ENCODE measurements at regions not wholly inside any gene's neighbourhood (a gene's known extent, or its start where the extent isn't known, plus 50 kb on each side); places are given as distances from the start of the nearest gene placed in this dataset.

GRCh38 chr4:124509151-124509550 lies 203.4 kb downstream of the ANKRD50 start:
- H3K27me3 ChIP-seq (ENCODE audit: insufficient read depth in 3 of 3, low read length in 2 of 3), result no peaks in the 10 kb centered on the region
- 93 to 95% (median 94%) methylated on average over 2 of the region's 2 CpGs for WGBS, 3 donors
- intact Hi-C loops (cut with DNase I), result no loop called here

GRCh38 chr4:124514588-124514987 lies 197.9 kb downstream of the ANKRD50 start:
- H3K36me3 ChIP-seq (ENCODE audit: insufficient read depth in 1 of 2, low read depth in 1 of 2), result no peaks in the 10 kb centered on the region
- intact Hi-C loops (cut with DNase I), result no loop called here
- H3K4me1 ChIP-seq, result no peaks in the 10 kb centered on the region
- WGBS, 3 donors, result 35 to 41% (median 37%) methylated on average over 2 of the region's 2 CpGs
- ATAC-seq (no peak), DNase-seq (no peak)
- no peak overlapping the region for H3K27ac ChIP-seq
- H3K27me3 ChIP-seq (ENCODE audit: insufficient read depth in 3 of 3, low read length in 2 of 3), result no peaks in the 10 kb centered on the region
- H3K4me3 ChIP-seq, result no peak overlapping the region
- TF ChIP-seq, protein P1, sequence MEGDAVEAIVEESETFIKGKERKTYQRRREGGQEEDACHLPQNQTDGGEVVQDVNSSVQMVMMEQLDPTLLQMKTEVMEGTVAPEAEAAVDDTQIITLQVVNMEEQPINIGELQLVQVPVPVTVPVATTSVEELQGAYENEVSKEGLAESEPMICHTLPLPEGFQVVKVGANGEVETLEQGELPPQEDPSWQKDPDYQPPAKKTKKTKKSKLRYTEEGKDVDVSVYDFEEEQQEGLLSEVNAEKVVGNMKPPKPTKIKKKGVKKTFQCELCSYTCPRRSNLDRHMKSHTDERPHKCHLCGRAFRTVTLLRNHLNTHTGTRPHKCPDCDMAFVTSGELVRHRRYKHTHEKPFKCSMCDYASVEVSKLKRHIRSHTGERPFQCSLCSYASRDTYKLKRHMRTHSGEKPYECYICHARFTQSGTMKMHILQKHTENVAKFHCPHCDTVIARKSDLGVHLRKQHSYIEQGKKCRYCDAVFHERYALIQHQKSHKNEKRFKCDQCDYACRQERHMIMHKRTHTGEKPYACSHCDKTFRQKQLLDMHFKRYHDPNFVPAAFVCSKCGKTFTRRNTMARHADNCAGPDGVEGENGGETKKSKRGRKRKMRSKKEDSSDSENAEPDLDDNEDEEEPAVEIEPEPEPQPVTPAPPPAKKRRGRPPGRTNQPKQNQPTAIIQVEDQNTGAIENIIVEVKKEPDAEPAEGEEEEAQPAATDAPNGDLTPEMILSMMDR (IDR thresholded peaks at IDR 0.05), result no peak
- H3K9me3 ChIP-seq, result no peaks in the 10 kb centered on the region

More at GRCh38 chr4:124509151-124509550, 203.4 kb downstream of the ANKRD50 start:
- Histone ChIP-seq H3K27ac (no peak overlapping the region), H3K4me1 (no peaks in the 10 kb centered on the region), H3K36me3 (ENCODE audit: insufficient read depth in 1 of 2, low read depth in 1 of 2) (no peaks in the 10 kb centered on the region), H3K9me3 (no peaks in the 10 kb centered on the region), H3K4me3 (no peak overlapping the region)
- no peak for ATAC-seq
- no peak for DNase-seq
- TF ChIP-seq, protein P1 (IDR thresholded peaks at IDR 0.05), result no peak

DNA sequence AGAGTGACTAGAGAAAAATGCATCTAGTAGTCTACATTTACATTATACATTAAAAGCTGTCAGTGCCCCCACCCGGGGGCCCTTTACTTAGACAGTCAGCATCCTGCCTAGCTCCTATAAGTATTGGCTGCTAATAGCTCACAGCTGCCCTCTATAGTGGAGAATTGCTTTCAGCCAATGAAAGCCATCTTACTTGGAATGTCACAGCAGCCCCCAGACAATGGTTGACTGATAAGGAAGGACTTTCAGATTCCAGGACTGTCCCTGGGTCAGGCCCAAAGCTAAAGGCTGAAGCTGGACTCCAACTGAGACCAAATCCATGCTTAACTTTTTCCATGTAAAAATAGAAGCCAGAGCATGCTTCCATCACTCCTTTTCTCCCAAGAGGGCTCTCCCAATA lies 196.9 kb downstream of the ANKRD50 start:
- 81 to 90% (median 83%) methylated on average over 1 of the region's 1 CpG for WGBS, 3 donors
- no peaks in the 10 kb centered on the region for H3K36me3 ChIP-seq (ENCODE audit: insufficient read depth in 1 of 2, low read depth in 1 of 2)
- DNase-seq (no peak), ATAC-seq (no peak)
- H3K4me3 ChIP-seq, result no peak overlapping the region
- H3K27me3 ChIP-seq (ENCODE audit: insufficient read depth in 3 of 3, low read length in 2 of 3), result no peaks in the 10 kb centered on the region
- no peak overlapping the region for H3K27ac ChIP-seq
- TF ChIP-seq, protein P1 (IDR thresholded peaks at IDR 0.05), result no peak
- no peaks in the 10 kb centered on the region for H3K4me1 ChIP-seq
- intact Hi-C loops (cut with DNase I), result no loop called here
- H3K9me3 ChIP-seq, result no peaks in the 10 kb centered on the region

DNA sequence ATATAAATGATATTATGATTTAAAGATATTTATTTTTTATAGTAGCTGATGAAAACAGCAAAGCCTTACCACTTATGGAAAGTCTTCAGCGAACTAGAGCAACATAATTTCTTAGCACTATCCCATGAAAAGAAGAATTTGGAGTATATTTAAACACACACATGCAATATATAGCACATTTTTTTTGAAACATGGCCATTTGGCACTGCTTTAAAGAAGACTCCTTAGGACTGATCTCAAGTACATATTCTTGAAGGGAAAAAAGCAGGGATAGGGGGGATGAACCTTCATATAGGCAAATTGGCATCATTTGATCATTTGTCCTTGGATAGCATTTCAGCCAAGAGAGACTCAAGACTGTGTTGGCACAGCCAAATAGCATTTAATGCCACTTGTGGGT lies 193.3 kb downstream of the ANKRD50 start:
- Histone ChIP-seq H3K4me1 (no peaks in the 10 kb centered on the region), H3K27ac (no peak overlapping the region), H3K36me3 (ENCODE audit: insufficient read depth in 1 of 2, low read depth in 1 of 2) (no peaks in the 10 kb centered on the region), H3K9me3 (no peaks in the 10 kb centered on the region), H3K27me3 (ENCODE audit: insufficient read depth in 3 of 3, low read length in 2 of 3) (no peaks in the 10 kb centered on the region), H3K4me3 (no peak overlapping the region)
- 80 to 93% (median 89%) methylated on average over 1 of the region's 1 CpG for WGBS, 3 donors
- intact Hi-C loops (cut with DNase I), result no loop called here
- TF ChIP-seq, protein P1 (IDR thresholded peaks at IDR 0.05), result no peak
- no peak for ATAC-seq
- DNase-seq, result no peak

DNA sequence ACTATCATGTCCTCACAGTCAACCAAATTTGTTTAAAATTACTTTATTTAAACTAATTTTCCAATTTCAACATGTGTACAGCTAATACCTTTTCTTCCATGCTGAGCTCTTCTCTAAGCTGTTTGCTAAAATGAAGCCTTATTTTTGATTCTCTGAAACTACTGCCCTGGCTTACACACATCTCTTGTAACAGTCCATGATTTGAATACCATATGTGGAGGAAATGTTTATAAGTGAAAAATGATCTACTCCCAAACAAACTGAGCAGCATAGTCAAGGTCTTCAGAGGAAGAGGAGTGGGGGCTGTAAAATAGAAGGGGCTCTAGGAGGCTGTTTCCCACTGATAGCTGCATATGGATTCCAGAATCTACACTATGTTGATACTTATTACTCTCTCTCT lies 188.7 kb downstream of the ANKRD50 start:
- TF ChIP-seq, protein P1 (IDR thresholded peaks at IDR 0.05), result no peak
- Histone ChIP-seq H3K36me3 (ENCODE audit: insufficient read depth in 1 of 2, low read depth in 1 of 2) (no peaks in the 10 kb centered on the region), H3K27ac (no peak overlapping the region), H3K9me3 (no peaks in the 10 kb centered on the region), H3K4me1 (no peaks in the 10 kb centered on the region), H3K4me3 (no peak overlapping the region), H3K27me3 (ENCODE audit: insufficient read depth in 3 of 3, low read length in 2 of 3) (no peaks in the 10 kb centered on the region)
- ATAC-seq (no peak), DNase-seq (no peak)
- intact Hi-C loops (cut with DNase I), result no loop called here

Data from psoas muscle (tissue), 7 donors.